ENCODE measurements at regions not wholly inside any gene's neighbourhood (a gene's known extent, or its start where the extent isn't known, plus 50 kb on each side); places are given as distances from the start of the nearest gene placed in this dataset.
"Not testable (repeated sequence)": the region's sequence is repeated elsewhere in the genome, so short reads cannot be mapped to it uniquely, and the experiment has no call there.

- in situ Hi-C loops (cut with HindIII; ENCODE audit: low pct_unique_long_range_greater_than_20kb, low sequenced_read_pairs) = no loop called here
- DNase-seq (ENCODE audit: low read depth in 1 of 2, low spot score in 1 of 2) = no peak
- TF ChIP-seq JUND (IDR thresholded peaks at IDR 0.05; ENCODE audit: low read depth) = no peak
These were observed 83.2 kb upstream of the MYO10 start for GRCh38 chr5:17019324-17019723.

- in situ Hi-C loops (cut with HindIII; ENCODE audit: low pct_unique_long_range_greater_than_20kb, low sequenced_read_pairs) = no loop called here
- TF ChIP-seq JUND (IDR thresholded peaks at IDR 0.05; ENCODE audit: low read depth) = no peak
- DNase-seq (ENCODE audit: low read depth in 1 of 2, low spot score in 1 of 2) = no peak
These were observed 84.9 kb upstream of the MYO10 start for GRCh38 chr5:17020678-17021601.

- DNase-seq (ENCODE audit: low read depth in 1 of 2, low spot score in 1 of 2) = no peak
- in situ Hi-C loops (cut with HindIII; ENCODE audit: low pct_unique_long_range_greater_than_20kb, low sequenced_read_pairs) = no loop called here
- no peak for TF ChIP-seq JUND (IDR thresholded peaks at IDR 0.05; ENCODE audit: low read depth)
These were observed 85.5 kb upstream of the MYO10 start for GRCh38 chr5:17021602-17021932.

- no peak for TF ChIP-seq JUND (IDR thresholded peaks at IDR 0.05; ENCODE audit: low read depth)
- no peak for DNase-seq (ENCODE audit: low read depth in 1 of 2, low spot score in 1 of 2)
- in situ Hi-C loops (cut with HindIII; ENCODE audit: low pct_unique_long_range_greater_than_20kb, low sequenced_read_pairs) = no loop called here
These were observed 86.2 kb upstream of the MYO10 start for GRCh38 chr5:17022296-17022695.

- no peak for DNase-seq (ENCODE audit: low read depth in 1 of 2, low spot score in 1 of 2)
- TF ChIP-seq JUND (IDR thresholded peaks at IDR 0.05; ENCODE audit: low read depth) = no peak
- in situ Hi-C loops (cut with HindIII; ENCODE audit: low pct_unique_long_range_greater_than_20kb, low sequenced_read_pairs) = no loop called here
These were observed 88.6 kb upstream of the MYO10 start for GRCh38 chr5:17024686-17025180.

GRCh38 chr5:17031659-17032277, 95.7 kb upstream of the MYO10 start:
- in situ Hi-C loops (cut with HindIII; ENCODE audit: low pct_unique_long_range_greater_than_20kb, low sequenced_read_pairs); DNase-seq (ENCODE audit: low read depth in 1 of 2, low spot score in 1 of 2): not testable (repeated sequence)

- DNase-seq (ENCODE audit: low read depth in 1 of 2, low spot score in 1 of 2); in situ Hi-C loops (cut with HindIII; ENCODE audit: low pct_unique_long_range_greater_than_20kb, low sequenced_read_pairs): not testable (repeated sequence)
These were observed 96.4 kb upstream of the MYO10 start for GRCh38 chr5:17032314-17032985.

- in situ Hi-C loops (cut with HindIII; ENCODE audit: low pct_unique_long_range_greater_than_20kb, low sequenced_read_pairs); DNase-seq (ENCODE audit: low read depth in 1 of 2, low spot score in 1 of 2): not testable (repeated sequence)
These were observed 98.9 kb upstream of the MYO10 start for GRCh38 chr5:17034992-17035391.

- no peak for DNase-seq (ENCODE audit: low read depth in 1 of 2, low spot score in 1 of 2)
- in situ Hi-C loops (cut with HindIII; ENCODE audit: low pct_unique_long_range_greater_than_20kb, low sequenced_read_pairs) = no loop called here
- TF ChIP-seq JUND (IDR thresholded peaks at IDR 0.05; ENCODE audit: low read depth) = no peak
These were observed 101.7 kb upstream of the MYO10 start for GRCh38 chr5:17037751-17038150.

GRCh38 chr5:17039170-17039569, 103.1 kb upstream of the MYO10 start:
- DNase-seq (ENCODE audit: low read depth in 1 of 2, low spot score in 1 of 2) = no peak

GRCh38 chr5:17042041-17042440, 106.0 kb upstream of the MYO10 start:
- in situ Hi-C loops (cut with HindIII; ENCODE audit: low pct_unique_long_range_greater_than_20kb, low sequenced_read_pairs) = no loop called here
- no peak for DNase-seq (ENCODE audit: low read depth in 1 of 2, low spot score in 1 of 2)
- no peak for TF ChIP-seq JUND (IDR thresholded peaks at IDR 0.05; ENCODE audit: low read depth)

More at GRCh38 chr5:17039170-17039569, 103.1 kb upstream of the MYO10 start:
- TF ChIP-seq JUND (IDR thresholded peaks at IDR 0.05; ENCODE audit: low read depth) = no peak
- in situ Hi-C loops (cut with HindIII; ENCODE audit: low pct_unique_long_range_greater_than_20kb, low sequenced_read_pairs) = no loop called here

GRCh38 chr5:17046320-17046719, 110.2 kb upstream of the MYO10 start:
- TF ChIP-seq JUND (IDR thresholded peaks at IDR 0.05; ENCODE audit: low read depth) = no peak
- no peak for DNase-seq (ENCODE audit: low read depth in 1 of 2, low spot score in 1 of 2)
- in situ Hi-C loops (cut with HindIII; ENCODE audit: low pct_unique_long_range_greater_than_20kb, low sequenced_read_pairs) = no loop called here

- no peak for TF ChIP-seq JUND (IDR thresholded peaks at IDR 0.05; ENCODE audit: low read depth)
- DNase-seq (ENCODE audit: low read depth in 1 of 2, low spot score in 1 of 2) = no peak
- in situ Hi-C loops (cut with HindIII; ENCODE audit: low pct_unique_long_range_greater_than_20kb, low sequenced_read_pairs) = no loop called here
These were observed 114.1 kb upstream of the MYO10 start for GRCh38 chr5:17050236-17050635.

Measured in T47D (cell line).